IMR-90 (cell line): ENCODE measurements at regions not wholly inside any gene's neighbourhood (a gene's known extent, or its start where the extent isn't known, plus 50 kb on each side); places are given as distances from the start of the nearest gene placed in this dataset.

ENCODE experiments used
- ATAC-seq: fragments of 200-7000 bp; cut with Tn5 transposase; 2 replicates; pipeline ENCODE4 v1.9.1; 2020; ENCODE audit warnings: low read depth, mild to moderate bottlenecking, moderate library complexity
- BruUV-seq: library from RNA; stranded (reverse); fragments of 400-500 nt; replicated peaks from 2 replicates; lab custom pipeline; 2021; lab: Mats Ljungman, UMichigan
- CTCF ChIA-PET: fragments of 300-600 bp; formaldehyde crosslinking; extraction: SDS; loops from one replicate; lab custom pipeline; 2021; ENCODE audit warnings: antibody characterized with exemption; lab: Yijun Ruan, JAX
- POLR2A ChIA-PET: fragments of 300-600 bp; sonication (Branson Sonifier 250); formaldehyde crosslinking; loops from one replicate; lab custom pipeline; 2022; ENCODE audit warnings: antibody characterized with exemption; ENCODE audit not compliant: unreplicated experiment; lab: Charles Lee
- DNase-seq: peaks from one replicate; pipeline ENCODE4 v3.0.0; 2013
- H2AFZ ChIP-seq: replicated peaks from 2 replicates; pipeline ENCODE3; 2013; ENCODE audit warnings: low read length, mild to moderate bottlenecking; ENCODE audit not compliant: poor library complexity
- H2AK5ac ChIP-seq: 2 replicates; pipeline ENCODE4 v1.6.1; 2013; ENCODE audit warnings: low read depth, low read length, inconsistent platforms
- H2AK9ac ChIP-seq: replicated peaks from 2 replicates; pipeline ENCODE3; 2013; ENCODE audit warnings: mild to moderate bottlenecking, low read depth, low read length, moderate library complexity; ENCODE audit not compliant: poor library complexity
- H2BK120ac ChIP-seq: 2 replicates; pipeline ENCODE4 v1.6.1; 2013; ENCODE audit warnings: low read depth, low read length, inconsistent platforms
- H2BK15ac ChIP-seq: 3 replicates; pipeline ENCODE4 v1.6.1; 2013; ENCODE audit warnings: low read depth, low read length, inconsistent platforms
- H2BK20ac ChIP-seq: 2 replicates; pipeline ENCODE4 v1.6.1; 2013; ENCODE audit warnings: low read depth, mild to moderate bottlenecking, inconsistent platforms, low read length, moderate library complexity
- H2BK5ac ChIP-seq: 2 replicates; pipeline ENCODE4 v1.6.1; 2013; ENCODE audit warnings: mild to moderate bottlenecking, low read depth, low read length, inconsistent platforms; ENCODE audit not compliant: poor library complexity, severe bottlenecking
- H3K14ac ChIP-seq: replicated peaks from 2 replicates; pipeline ENCODE4 v1.6.1; 2013; ENCODE audit warnings: low read depth, low read length, inconsistent platforms
- H3K18ac ChIP-seq: 2 replicates; pipeline ENCODE4 v1.6.1; 2013; ENCODE audit warnings: low read depth, low read length, control low read depth
- H3K23ac ChIP-seq: 2 replicates; pipeline ENCODE4 v1.6.1; 2013; ENCODE audit warnings: low read depth, low read length, inconsistent platforms
- H3K27ac ChIP-seq: 2 replicates; pipeline ENCODE4 v1.5.1; 2013; ENCODE audit warnings: mild to moderate bottlenecking, control low read depth, low read length; ENCODE audit not compliant: insufficient read depth
- H3K27me3 ChIP-seq: 2 replicates; pipeline ENCODE4 v1.6.1; 2013; ENCODE audit warnings: low read length; ENCODE audit not compliant: control insufficient read depth, insufficient read depth
- H3K36me3 ChIP-seq: 2 replicates; pipeline ENCODE4 v1.6.1; 2013; ENCODE audit warnings: low read length, mixed read lengths; ENCODE audit not compliant: control insufficient read depth, insufficient read depth
- H3K4ac ChIP-seq: 2 replicates; pipeline ENCODE4 v1.6.1; 2013; ENCODE audit warnings: low read depth, low read length, inconsistent platforms
- H3K4me1 ChIP-seq: 2 replicates; pipeline ENCODE4 v1.6.1; 2013; ENCODE audit warnings: low read length, mixed read lengths; ENCODE audit not compliant: control insufficient read depth, insufficient read depth
- H3K4me2 ChIP-seq: 2 replicates; pipeline ENCODE4 v1.6.1; 2013; ENCODE audit warnings: low read depth, mild to moderate bottlenecking, control low read depth, low read length, moderate library complexity
- H3K4me3 ChIP-seq: 2 replicates; pipeline ENCODE4 v1.5.1; 2013; ENCODE audit warnings: low read depth, mild to moderate bottlenecking, control low read depth, low read length, moderate library complexity; ENCODE audit not compliant: insufficient read depth
- H3K56ac ChIP-seq: 2 replicates; pipeline ENCODE4 v1.6.1; 2013; ENCODE audit warnings: low read length, inconsistent platforms; ENCODE audit not compliant: insufficient read depth; ENCODE audit errors: extremely low read depth
- H3K79me1 ChIP-seq, 2 experiments: 2 replicates each; pipeline ENCODE4 v1.6.1; 2013; ENCODE audit warnings: low read length in 2 of 2, inconsistent platforms in 1 of 2, low read depth in 1 of 2
- H3K9ac ChIP-seq: 2 replicates; pipeline ENCODE4 v1.6.1; 2013; ENCODE audit warnings: low read depth, low read length, control low read depth
- H3K9me1 ChIP-seq: 2 replicates; pipeline ENCODE4 v1.6.1; 2013; ENCODE audit warnings: low read length, inconsistent platforms; ENCODE audit not compliant: insufficient read depth
- H3K9me3 ChIP-seq: 2 replicates; pipeline ENCODE4 v1.6.1; 2013; ENCODE audit warnings: low read length; ENCODE audit not compliant: control insufficient read depth, insufficient read depth
- H4K20me1 ChIP-seq: 2 replicates; pipeline ENCODE4 v1.6.1; 2013; ENCODE audit warnings: low read length, inconsistent platforms; ENCODE audit not compliant: insufficient read depth
- H4K5ac ChIP-seq: 2 replicates; pipeline ENCODE4 v1.6.1; 2013; ENCODE audit warnings: mild to moderate bottlenecking, low read depth, low read length, control low read depth
- H4K8ac ChIP-seq, 2 experiments: 2 replicates each; pipeline ENCODE4 v1.6.1; 2013; ENCODE audit warnings: low read depth in 2 of 2, low read length in 2 of 2, control low read depth in 1 of 2, inconsistent platforms in 1 of 2
- H4K91ac ChIP-seq: 2 replicates; pipeline ENCODE4 v1.6.1; 2013; ENCODE audit warnings: low read depth, low read length, inconsistent platforms; ENCODE audit not compliant: insufficient read depth
- BHLHE40 ChIP-seq: fragments of 150-350 bp; IDR thresholded peaks from 2 replicates; pipeline ENCODE4 v1.6.1; 2016; ENCODE audit warnings: mild to moderate bottlenecking, low read depth, low read length
- FOS ChIP-seq: fragments of 150-350 bp; IDR thresholded peaks from 2 replicates; pipeline ENCODE4 v1.6.1; 2016; ENCODE audit warnings: low read depth, low read length
- MAFK ChIP-seq: IDR thresholded peaks from 2 replicates; pipeline ENCODE4 v1.6.1; 2012; ENCODE audit warnings: low read depth, low read length, improper control_type of control experiment
- POLR2A ChIP-seq: IDR thresholded peaks from 2 replicates; pipeline ENCODE4 v1.6.1; 2012; ENCODE audit warnings: mild to moderate bottlenecking, low read depth, low read length
- RCOR1 ChIP-seq: IDR thresholded peaks from 2 replicates; pipeline ENCODE4 v1.6.1; 2012; ENCODE audit warnings: mild to moderate bottlenecking, low read length, improper control_type of control experiment; ENCODE audit not compliant: insufficient replicate concordance
- RFX5 ChIP-seq: IDR thresholded peaks from 2 replicates; pipeline ENCODE4 v1.8.0; 2012; ENCODE audit warnings: low read depth, mild to moderate bottlenecking, low read length, moderate library complexity
- SMC3 ChIP-seq: fragments of 150-350 bp; IDR thresholded peaks from 2 replicates; pipeline ENCODE4 v1.6.1; 2016; ENCODE audit warnings: low read depth, mild to moderate bottlenecking, antibody characterized with exemption, low read length, moderate library complexity
- WGBS, 2 experiments: methylation state at CpG; one replicate each; pipeline versions ENCODE4 v1.1.5 to v1.1.7; 2013; ENCODE audit warnings: missing lambda C conversion rate in 2 of 2; ENCODE audit not compliant: insufficient read length in 1 of 2; ENCODE audit errors: extremely low coverage in 2 of 2; 5-methylcytosine and 5-hydroxymethylcytosine counted together
- dilution Hi-C: fragments of 300-500 bp; cut with HindIII; formaldehyde crosslinking; loops from one replicate; pipeline ENCODE4 v1.14.3; 2018; ENCODE audit warnings: low sequenced_read_pairs; ENCODE audit not compliant: unreplicated experiment
- in situ Hi-C: fragments of 300-500 bp; cut with MboI; formaldehyde crosslinking; loops from 3 replicates; pipeline ENCODE4 v1.14.3; 2019; ENCODE audit warnings: low sequenced_read_pairs, inconsistent platforms, mixed read lengths
- intact Hi-C: fragments of 100-400 bp; cut with micrococcal nuclease; formaldehyde crosslinking; loops from 2 replicates; pipeline ENCODE4 v1.10.0; 2022

- no peak overlapping the region for H2AFZ ChIP-seq
- H2BK15ac ChIP-seq, result no peak overlapping the region
- no peaks in the 10 kb centered on the region for H3K36me3 ChIP-seq
- H2BK20ac ChIP-seq, result no peak overlapping the region
- no peak overlapping the region for H2BK120ac ChIP-seq
- no peaks in the 10 kb centered on the region for H3K9me3 ChIP-seq
- H3K4me1 ChIP-seq, result no peaks in the 10 kb centered on the region
- POLR2A ChIA-PET, result no interaction called here
- H4K5ac ChIP-seq, result no peak overlapping the region
- H4K8ac ChIP-seq, result no peak overlapping the region
- H2AK5ac ChIP-seq, result no peak overlapping the region
- no peak overlapping the region for H3K23ac ChIP-seq
- H3K27me3 ChIP-seq, result no peaks in the 10 kb centered on the region
- CTCF ChIA-PET, result no interaction called here
- no CpG with 5 or more reads among the region's 4 CpGs for WGBS, 2 experiments
- no peaks in the 10 kb centered on the region for H3K9me1 ChIP-seq
- no peak for TF ChIP-seq BHLHE40
- no peak for TF ChIP-seq RFX5
- no peak for TF ChIP-seq FOS
- TF ChIP-seq SMC3, result no peak
- TF ChIP-seq POLR2A, result no peak
- TF ChIP-seq MAFK, result no peak
- no peak for TF ChIP-seq RCOR1
- no peaks in the 10 kb centered on the region for H4K20me1 ChIP-seq
- H3K4me2 ChIP-seq, result no peak overlapping the region
- no peak overlapping the region for H3K4me3 ChIP-seq
- H3K14ac ChIP-seq, result no peak overlapping the region
- no peak overlapping the region for H3K9ac ChIP-seq
- no TSS peak for BruUV-seq
- no peak overlapping the region for H2AK9ac ChIP-seq
- H3K27ac ChIP-seq, result no peak overlapping the region
- H3K79me1 ChIP-seq, result no peaks in the 10 kb centered on the region
- no peak overlapping the region for H2BK5ac ChIP-seq
- intact Hi-C loops, result no loop called here
- in situ Hi-C loops, result no loop called here
- DNase-seq (no peak), ATAC-seq (no peak)
- dilution Hi-C loops, result no loop called here
- H3K56ac ChIP-seq, result no peak overlapping the region
- no peak overlapping the region for H3K4ac ChIP-seq
- H4K91ac ChIP-seq, result no peak overlapping the region
- no peak overlapping the region for H3K18ac ChIP-seq
Measured at GRCh38 chr1:69272684-69273083, 295.0 kb upstream of the LRRC7 start.
